AG20443 (cell line): ENCODE measurements at regions not wholly inside any gene's neighbourhood (a gene's known extent, or its start where the extent isn't known, plus 50 kb on each side); places are given as distances from the start of the nearest gene placed in this dataset.
"Not testable (repeated sequence)": the region's sequence is repeated elsewhere in the genome, so short reads cannot be mapped to it uniquely, and the experiment has no call there.

ENCODE experiments used
- DNase-seq: peaks from one replicate; pipeline ENCODE4 v3.0.0; 2012; ENCODE audit warnings: low spot score, mixed read lengths

- DNase-seq = no peak
These were observed 231.0 kb downstream of the RAB11FIP4 start for GRCh38 chr17:31622500-31622899.

- no peak for DNase-seq
These were observed 230.1 kb downstream of the RAB11FIP4 start for GRCh38 chr17:31621566-31621965.

- DNase-seq = not testable (repeated sequence)
These were observed 219.6 kb downstream of the RAB11FIP4 start for GRCh38 chr17:31611053-31611452.

DNA sequence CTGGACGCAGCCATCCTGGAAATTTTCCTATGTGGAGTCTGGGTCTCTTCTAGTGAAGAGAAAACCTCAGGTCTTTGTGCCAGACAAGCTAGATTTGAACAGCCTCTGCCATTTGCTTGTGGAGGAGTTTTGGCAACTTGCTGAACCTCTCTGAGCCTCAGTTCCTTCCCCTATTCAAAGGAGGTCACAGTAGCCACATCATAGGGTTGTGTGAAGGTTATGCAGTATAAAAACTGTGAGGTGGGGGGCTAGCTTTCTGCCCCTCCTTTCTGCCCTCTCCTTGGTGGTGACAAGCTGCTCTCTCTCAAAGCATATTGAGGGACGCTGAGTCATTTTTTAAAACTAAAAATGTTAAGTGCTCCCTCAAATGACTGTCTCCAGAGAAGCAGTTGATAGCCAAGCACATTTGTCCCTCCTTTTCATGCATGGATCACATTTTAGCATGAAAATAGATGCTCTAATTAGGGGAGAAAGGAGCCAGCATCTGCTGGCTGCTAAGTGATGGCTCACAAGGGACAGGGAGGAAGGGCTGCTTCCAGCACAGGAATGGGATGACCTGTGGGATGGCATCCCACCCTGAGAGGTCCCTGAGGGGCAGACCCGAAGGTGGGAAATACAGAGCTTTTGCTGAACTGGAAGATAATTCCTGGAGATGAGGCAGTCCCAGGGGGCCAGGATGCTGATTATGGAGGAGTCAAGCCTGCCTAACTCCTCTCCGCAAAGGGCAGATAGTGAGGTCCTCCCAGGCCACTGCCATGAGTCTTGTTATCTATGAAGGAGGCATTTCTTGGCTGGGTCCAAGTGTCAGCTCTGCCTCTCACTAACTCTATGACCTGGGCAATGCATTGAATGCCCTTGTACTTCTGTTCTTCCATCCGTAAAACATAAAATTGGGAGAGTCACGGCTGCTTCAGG, 218.8 kb downstream of the RAB11FIP4 start:
- no peak for DNase-seq

DNA sequence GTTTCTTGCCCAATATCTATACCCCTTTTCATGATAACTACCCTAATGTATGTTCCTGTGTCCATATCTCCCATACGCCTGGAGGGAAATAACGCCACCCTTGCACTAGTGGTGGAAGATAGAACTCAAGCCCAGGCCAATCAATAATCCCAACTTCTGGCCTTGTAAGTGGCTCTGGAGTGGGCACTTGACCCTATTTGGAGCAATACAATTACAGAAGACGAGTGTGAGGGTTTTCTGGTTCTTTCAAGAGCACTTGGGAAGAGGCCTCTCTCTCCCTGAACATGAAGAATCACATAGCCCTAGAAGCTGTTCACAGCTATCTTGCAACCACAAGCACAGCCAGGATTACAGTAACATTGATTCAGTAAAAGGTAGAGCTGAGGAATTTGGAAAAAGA, 217.9 kb downstream of the RAB11FIP4 start:
- DNase-seq = no peak

DNA sequence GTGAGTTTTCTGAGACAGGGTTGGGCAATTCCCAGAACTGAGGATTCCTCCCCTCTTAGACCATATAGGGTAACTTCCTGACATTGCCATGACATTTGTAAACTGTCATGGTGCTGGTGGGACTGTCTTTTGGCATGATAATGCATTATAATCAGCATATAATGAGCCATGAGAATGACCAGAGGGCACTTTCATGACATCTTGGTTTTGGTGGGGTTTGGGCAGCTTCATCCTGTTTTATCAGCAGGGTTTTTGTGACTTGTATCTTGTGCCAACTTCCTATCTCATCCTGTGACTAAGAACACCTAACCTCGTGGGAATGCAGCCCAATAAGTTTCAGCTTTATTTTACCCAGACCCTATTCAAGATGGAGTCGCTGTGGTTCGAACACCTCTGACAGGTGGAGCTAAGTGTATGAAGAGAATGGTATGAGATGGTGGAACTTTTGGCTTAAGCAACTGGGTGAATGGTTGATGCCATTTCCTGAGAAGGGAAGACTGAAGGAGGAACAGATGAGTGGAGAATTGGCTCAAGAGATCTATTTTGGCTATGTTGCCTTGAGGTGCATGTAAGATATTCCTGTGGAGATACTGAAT, 217.3 kb downstream of the RAB11FIP4 start:
- no peak for DNase-seq

GRCh38 chr17:31605761-31606160, 214.3 kb downstream of the RAB11FIP4 start:
- no peak for DNase-seq

DNA sequence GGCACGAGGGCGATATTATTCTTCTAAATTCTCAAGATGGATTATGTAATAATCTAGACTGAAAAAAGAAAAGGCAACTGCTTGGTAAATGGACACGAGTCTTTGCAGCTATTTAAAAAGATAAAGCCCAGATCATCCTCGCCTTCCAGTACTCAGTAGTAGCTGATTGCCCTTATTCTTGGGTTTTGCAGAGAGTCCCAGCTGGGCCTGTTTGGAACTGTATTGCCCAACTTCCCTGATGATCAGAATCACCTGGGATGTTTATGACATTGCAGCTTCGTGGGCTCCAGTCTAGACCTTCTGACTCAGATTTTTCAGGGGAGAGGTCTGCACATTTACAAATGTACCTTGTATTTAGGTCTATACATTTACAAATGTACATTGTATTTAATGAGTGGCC, 213.5 kb downstream of the RAB11FIP4 start:
- DNase-seq = no peak

- DNase-seq = not testable (repeated sequence)
These were observed 208.7 kb downstream of the RAB11FIP4 start for GRCh38 chr17:31600144-31600543.

- DNase-seq = no peak
These were observed 207.6 kb downstream of the RAB11FIP4 start for GRCh38 chr17:31598921-31599571.

GRCh38 chr17:31598399-31598782, 206.9 kb downstream of the RAB11FIP4 start:
- DNase-seq = no peak

GRCh38 chr17:31597646-31598398, 206.3 kb downstream of the RAB11FIP4 start:
- no peak for DNase-seq

GRCh38 chr17:31596382-31597323, 205.2 kb downstream of the RAB11FIP4 start:
- DNase-seq = peak; percentile 97

DNA sequence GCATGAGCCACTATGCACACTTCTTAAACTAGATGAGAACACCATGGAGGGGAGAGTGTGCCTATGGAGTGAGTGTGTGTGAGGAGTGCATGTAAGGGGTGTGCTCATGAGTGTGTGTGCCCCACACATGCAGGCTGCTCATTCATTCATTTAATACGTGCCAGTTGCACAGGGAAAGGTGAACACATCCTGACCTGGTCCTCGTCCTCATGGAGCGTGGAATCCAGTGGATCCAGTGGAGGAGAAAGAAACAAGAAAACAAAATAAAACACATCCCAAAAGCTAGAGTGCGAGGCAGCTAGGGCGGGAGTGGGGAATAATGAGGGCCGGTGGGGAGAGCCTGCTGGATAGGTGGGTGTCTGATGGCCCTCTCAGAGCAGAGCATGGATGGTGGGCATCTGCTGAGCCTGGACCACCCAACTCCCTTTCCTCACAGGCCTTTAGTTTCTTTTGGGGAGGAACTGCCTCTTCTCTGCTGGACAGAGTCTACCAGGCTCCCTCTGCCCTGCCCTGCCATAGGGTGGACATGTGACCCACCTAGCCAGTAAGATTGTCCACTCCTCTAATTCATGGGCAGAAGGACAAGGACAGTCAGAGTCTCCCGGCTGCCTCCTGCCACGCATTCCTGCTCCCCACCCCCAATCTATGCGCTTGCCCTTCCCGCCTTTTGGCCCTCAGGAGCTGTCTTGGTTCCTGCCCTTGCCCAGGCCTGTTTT, 204.3 kb downstream of the RAB11FIP4 start:
- DNase-seq = no peak

- DNase-seq = peak; percentile 55
These were observed 203.6 kb downstream of the RAB11FIP4 start for GRCh38 chr17:31595076-31595475.

GRCh38 chr17:31594416-31594815, 202.9 kb downstream of the RAB11FIP4 start:
- no peak for DNase-seq

GRCh38 chr17:31593806-31594205, 202.3 kb downstream of the RAB11FIP4 start:
- DNase-seq = peak; percentile 91

- no peak for DNase-seq
These were observed 200.4 kb downstream of the RAB11FIP4 start for GRCh38 chr17:31591924-31592323.

GRCh38 chr17:31588512-31588911, 197.0 kb downstream of the RAB11FIP4 start:
- no peak for DNase-seq

GRCh38 chr17:31588034-31588433, 196.6 kb downstream of the RAB11FIP4 start:
- no peak for DNase-seq
